Glomerular endothelial cell (primary cell): ENCODE measurements at regions not wholly inside any gene's neighbourhood (a gene's known extent, or its start where the extent isn't known, plus 50 kb on each side); places are given as distances from the start of the nearest gene placed in this dataset.
"Not testable (repeated sequence)": the region's sequence is repeated elsewhere in the genome, so short reads cannot be mapped to it uniquely, and the experiment has no call there.

Experiments used
- DNase-seq: peaks from one replicate; pipeline ENCODE4 v3.0.0-alpha.2; 2011; ENCODE audit warnings: low read depth, low spot score; ENCODE audit errors: extremely low read depth

DNA sequence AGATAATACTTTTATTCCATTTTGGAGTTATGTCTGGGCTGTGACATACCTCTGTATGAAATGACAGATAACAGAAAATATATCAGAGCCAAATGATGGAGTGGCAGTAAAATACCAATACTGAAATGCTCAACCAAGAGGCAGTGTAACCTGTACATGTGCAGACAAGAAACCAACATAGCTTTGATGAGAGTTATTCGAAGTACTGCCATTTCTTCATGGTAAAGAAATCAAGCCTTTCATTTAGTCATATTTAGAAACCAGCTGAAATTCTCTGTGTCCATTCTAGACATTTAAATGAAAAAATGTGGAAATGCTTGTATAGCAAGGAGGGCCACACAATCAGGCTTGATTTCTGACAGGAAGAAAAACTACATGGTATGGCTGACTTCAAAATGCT lies 127.1 kb upstream of the PTPRZ1 start:
- DNase-seq: no peak

DNA sequence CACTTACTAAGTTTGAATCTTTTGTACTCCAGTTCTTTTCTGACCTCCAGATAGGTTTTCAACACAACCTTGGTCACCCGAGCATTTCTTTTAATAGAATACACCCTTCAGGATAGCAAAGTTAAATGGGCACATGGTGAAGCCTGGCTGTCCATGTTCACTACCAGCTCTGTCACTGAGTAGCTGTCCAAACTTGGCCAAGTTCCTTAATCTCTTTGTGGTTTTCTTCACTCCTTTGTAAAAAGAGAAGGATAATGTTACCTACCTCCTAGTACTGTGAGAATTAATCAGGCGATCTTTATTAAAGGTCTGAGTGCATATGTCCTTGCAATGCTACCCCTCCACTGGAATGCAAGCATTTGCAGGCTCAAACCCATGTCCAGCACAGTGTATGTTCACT lies 128.1 kb upstream of the PTPRZ1 start:
- DNase-seq: no peak

DNA sequence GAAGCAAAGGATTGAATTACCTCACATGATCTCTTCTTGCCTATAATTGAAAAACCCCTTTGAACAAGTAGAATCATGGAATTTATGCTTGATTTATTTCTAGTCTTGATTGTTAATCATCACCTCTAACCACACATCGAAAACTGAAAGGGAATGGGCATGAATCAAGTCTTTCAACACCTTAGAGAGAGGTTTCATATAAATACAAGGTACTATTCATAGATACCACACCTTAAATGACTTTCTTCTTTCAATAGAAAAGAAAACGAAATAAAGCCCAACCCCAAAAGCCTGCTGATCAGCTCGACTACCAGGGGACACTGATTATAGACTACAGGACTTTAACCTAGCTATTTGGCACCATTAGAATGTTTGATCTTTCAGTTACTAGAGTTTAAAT lies 128.6 kb upstream of the PTPRZ1 start:
- DNase-seq: no peak

DNA sequence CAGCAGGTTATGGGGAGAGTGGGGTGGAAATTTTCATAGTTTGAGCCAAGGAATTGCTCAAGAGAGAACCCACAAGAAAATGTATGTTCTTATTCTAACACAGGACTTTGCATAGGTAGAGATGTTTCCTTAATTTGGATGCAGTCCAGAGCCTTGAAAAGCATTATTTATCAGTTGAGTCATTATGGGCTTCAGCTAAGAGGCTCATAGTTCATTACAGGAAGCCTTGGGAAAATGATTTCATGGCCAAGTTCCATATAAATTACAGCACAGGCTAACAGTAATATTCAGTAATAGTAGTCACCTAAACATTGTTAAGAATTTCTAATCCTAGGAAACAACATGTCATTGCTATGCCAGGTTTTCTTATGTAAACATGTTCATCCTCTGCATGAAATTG lies 131.1 kb upstream of the PTPRZ1 start:
- no peak for DNase-seq

DNA sequence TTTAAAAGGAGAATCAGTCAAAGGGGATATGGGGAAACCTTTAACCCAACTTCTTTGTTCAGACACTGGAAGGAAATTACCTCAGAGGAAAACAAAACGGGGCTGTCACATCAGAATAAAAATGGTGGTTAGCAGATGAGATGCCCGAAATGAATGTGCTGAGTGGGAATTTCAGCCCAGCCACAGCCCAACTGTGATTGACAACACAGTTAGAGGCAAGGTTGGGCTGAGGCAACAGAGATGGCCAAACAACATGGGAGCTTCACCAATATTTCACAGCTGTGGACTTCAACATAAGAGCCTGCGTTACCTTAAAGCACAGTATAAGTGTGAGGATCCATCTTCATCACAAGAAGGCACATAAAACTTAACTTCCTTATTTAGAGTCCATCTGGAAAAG lies 133.5 kb upstream of the PTPRZ1 start:
- no peak for DNase-seq

DNA sequence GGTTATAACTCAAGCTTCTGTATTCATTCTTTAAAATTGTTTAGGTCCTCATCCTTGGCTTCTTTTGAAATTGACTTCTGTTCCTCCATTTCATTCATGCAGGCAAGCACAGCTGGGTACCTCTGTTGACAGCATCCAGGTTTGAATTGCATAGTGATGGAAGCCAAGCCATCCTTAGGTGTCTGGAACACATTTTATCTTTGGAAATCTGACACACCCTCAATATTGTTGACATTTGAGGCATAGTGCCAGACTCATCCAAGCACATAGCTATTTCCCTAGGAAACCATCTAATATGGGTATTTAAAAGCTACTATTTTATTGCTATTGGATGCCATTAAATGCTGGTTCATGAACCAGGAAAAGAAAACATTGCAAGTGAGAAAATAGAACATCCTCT lies 142.1 kb upstream of the PTPRZ1 start:
- DNase-seq: no peak

DNA sequence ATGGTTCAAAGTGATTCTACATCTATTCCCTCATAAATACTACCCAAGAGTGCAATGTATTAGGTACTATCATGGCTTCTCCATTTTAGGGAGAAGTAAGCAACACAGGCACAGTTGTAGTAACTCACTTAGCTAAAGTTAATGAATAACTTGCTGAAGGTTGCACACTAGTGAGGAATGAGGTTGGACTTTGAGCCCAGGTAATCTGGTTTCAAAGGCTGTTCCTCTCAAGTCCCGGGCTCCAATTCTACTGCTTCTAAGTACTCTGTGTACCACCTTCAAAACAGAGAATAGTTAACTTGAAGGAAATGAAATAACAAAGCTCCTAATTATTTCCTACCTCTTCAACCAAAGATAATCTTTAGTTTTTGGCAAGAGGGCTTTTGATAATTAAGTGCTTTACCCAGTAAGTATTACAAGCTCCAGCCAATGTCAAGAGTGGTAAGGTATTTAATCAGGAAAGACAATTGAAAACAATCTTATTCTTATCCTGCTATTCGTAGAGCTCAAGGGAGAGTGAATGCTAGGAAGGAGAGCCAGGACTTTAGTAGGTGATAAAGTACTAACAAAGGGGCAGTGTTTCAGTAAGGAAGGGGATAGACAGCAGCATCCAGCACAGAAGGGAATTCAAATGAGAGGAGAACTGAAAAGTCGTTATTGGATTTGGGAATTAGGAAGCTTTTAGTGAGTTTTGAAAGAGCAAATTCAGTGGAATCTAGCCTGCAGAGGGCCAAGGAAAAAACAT lies 158.2 kb upstream of the PTPRZ1 start:
- no peak for DNase-seq

DNA sequence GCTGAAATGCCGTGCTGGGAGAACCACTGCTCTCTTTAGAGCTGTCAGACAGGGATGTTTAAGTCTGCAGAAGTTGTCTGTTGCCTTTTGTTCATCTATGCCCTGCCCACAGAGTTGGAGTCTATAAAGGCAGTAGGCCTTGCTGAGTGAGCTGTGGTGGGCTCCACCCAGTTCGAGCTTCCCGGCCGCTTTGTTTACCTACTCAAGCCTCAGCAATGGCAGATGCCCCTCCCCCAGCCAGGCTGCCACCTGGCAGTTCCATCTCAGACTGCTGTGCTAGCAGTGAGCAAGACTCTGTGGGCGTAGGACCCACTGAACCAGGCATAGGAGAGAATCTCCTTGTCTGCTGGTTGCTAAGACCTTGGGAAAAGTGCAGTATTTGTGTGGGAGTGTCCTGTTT lies 160.0 kb upstream of the PTPRZ1 start:
- DNase-seq: not testable (repeated sequence)

DNA sequence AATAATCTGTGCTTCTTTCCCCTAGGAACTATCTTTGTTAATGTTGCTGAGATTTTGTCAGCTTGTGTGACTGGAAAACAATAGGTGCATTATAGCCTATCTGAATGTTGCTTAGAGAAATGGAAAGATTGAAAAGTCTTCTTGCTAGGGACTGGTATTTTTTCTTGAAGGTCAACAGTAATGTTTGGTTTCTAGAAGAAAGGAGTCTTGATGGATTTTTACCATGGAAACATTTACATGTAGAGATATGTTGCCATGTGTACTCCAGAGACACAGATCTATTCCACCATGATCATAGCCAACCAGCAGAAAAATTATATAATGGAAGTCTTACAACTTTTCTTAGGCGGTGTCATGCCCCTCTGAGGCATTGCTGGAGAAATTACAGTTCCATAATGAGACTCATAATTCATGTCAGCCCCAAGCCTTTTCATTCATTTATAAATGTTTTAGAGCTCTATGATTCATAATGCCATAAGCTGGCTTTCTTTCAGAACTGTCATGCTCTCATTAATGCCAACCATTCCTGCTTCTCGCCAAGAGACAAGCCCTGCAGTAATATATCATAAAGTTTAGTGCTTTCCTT lies 175.1 kb upstream of the PTPRZ1 start:
- DNase-seq: no peak

DNA sequence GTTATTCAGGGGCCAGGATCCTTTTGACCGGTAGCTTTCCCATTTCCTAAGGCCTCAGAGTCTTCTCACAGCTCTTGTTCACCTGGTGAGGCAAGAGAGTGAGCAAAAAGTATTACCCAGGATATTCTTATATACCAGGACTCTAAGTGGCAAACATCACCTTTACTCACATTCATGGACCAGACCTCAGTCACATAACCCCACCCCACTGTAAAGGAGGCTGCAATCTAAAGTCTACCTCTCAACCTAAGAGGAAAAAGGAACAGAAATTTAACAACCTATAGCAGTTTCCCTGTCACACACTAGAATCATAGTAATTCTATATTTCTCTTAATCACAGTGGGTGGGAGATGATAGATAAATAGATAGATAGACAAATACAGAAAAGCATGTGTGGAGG lies 176.0 kb upstream of the PTPRZ1 start:
- no peak for DNase-seq

DNA sequence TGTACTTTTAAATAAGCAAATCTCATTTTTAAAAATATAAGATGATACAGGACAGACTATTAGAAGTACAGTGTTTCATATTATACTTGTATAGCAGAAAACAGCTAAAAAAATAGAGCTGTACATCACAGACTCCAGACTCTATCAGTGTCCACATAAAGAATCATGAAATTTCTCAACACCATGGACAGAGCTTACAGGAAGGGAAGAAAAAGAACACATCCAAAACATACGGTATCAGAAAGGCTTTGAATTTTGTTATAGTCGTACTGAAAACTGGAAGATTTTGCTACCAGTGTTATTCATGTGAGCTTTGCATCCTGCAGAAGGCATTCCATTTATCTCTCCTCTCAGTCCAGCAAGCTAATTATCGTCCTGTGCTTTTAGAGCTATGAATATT lies 183.2 kb upstream of the PTPRZ1 start:
- DNase-seq: no peak

DNA sequence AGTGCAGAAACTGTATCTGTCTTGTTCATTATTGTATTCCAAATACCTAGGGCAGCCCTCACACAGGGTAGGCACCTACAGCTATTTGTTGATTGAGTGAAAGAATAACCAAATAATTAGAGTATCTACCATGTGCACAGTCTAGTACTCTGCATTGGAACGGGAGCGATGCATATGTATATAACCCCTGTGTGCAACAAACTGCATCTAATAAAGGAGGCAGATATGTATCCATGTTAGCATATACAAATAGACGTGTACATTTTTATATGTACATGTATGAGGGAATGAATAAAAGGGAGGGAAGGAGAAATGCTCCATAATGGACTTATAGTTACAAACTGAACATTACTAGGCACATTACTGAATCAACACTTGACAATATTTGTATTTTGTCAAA lies 191.3 kb upstream of the PTPRZ1 start:
- DNase-seq: no peak

DNA sequence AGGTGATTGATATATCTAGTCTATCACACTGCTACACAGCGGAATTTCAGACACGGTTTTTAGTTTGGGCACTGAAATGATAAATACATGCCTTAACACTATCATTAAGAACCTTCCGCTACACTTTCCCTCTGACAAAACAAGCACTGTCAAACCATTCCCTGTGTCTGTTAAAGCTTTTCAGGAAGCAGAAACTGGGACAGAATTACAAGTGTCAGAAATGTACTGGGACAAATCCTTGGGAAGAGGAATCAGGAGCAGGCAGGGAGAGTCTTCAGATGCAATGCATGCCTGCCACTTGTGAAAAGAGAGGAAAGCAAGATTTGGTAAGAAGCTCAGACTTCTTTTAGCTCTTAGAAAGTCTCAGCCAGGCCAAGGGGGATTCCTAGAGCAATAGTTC lies 196.8 kb upstream of the PTPRZ1 start:
- DNase-seq: no peak

DNA sequence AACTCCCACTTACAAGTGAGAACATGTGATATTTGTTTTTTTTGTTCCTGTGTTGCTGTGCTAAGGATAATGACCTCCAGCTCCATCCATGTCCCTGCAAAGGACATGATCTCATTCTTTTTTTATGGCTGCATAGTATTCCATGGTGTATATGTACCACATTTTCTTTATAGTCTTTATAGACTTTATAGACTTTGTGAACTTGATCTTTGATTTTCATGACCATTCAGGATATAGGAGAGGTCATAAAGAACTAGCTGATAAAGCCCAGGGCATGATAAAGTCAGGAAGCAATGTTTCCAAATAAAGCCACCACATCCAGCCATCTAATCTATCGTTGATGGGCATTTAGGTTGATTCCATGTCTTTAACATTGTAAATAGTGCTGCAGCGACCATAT lies 198.5 kb upstream of the PTPRZ1 start:
- not testable (repeated sequence) for DNase-seq

DNA sequence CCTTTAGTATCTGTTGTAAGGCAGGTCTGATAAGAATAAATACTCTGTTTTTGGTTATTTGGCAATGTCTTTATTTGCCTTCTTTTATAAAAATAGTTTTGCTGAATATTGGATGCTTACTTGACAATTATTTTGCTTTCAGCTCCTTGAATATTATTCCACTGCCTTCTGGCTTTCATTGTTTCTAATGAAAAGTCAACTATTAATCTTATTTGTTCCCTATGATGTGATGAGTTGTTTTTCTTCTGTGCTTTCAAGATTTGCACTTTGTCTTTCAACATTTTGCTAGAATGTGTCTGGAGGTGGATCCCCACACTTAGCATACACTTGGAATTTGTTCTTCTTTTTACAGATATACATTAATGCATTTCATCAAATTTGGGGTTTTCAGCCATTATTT lies 203.8 kb upstream of the PTPRZ1 start:
- no peak for DNase-seq

DNA sequence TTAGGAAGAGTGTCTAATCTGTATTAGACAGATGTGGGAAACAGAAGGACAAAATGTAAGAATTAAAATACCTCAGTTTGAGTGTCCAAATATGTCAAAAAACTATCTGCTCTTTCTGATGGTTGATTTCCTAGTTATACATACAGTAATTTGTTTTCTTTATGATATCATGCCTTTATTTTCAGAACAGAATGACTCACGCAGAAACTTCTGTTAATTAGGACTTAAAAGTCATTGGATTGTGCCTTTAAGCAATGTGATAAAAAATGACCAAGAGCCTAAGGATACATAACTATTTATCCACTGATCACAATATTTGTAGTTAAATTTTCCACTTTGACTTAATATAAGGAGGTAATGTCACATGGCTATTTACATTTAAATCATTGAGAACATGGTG lies 206.7 kb upstream of the PTPRZ1 start:
- DNase-seq: no peak

DNA sequence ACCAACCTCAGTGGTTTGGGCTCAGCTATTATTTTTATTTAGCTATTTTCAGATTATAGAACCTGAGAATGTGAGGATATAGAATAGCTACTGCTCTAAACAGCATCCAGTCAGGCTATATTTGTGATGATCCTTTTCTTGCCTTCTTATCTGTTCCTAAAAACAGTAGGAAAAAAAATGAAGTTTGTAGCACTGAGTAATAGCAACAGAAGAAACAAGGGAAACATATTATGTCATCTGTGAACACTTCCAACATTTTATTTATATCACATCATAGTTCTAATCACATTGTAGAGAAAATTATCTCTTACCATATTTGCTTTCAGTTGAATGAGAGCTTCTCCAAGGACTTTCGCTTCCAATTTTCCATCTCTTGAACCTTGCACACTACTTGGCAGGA lies 229.6 kb upstream of the PTPRZ1 start:
- no peak for DNase-seq

DNA sequence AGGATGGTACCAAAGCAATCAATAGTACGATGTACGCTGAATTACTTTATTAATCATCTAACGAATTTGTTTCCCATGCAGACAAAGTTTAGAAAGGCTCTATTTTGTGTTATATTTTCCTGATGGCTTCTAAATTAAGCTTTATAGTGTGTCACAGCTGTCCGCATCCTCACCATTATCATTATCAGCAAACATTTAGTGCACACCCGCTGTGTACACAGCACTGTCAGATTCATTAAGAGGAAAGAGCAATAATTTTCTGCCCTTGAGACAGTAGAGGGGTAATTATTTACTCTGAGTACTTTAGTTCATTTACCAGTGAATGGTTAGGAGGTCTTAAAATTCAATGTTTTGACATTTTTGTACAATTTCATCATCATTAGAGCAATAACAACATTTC lies 233.3 kb upstream of the PTPRZ1 start:
- DNase-seq: no peak

DNA sequence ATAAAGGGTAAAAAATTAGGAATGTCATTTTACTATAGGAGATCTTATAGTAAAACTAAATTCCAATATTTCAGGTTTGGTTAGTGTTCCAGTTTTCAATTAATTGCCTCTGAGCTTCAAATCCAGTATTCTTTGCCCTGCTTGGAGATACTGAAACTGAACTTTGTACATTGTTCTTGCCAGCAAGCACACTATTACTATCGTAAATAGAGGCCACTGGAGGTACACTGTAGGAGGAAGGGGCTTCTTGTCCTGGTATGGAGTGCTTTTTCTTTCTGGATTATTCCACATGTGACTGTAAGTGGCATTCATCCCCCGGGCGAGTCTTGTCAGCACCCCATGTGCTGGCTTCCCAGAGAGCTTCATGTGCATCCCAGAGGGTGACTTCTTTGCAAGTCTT lies 234.7 kb upstream of the PTPRZ1 start:
- DNase-seq: no peak

DNA sequence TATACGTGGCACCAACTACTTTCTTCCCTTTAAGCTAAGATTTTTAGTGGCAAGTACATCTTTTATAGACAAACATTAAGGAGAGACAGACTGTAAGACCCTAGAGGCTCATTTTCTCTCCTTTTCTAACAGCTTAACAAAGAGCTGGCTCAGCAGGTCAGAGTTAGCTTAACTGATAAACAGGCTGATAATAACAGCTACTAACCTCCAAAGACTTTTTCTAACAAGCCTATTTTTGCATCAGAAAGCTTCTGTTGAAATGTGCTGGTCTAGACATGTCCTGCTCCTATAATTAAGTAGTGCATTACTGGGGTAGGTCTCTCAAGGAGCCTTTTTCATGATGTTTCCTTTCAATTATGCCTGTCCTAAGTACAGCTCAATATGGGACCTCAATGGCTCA lies 238.2 kb upstream of the FAM3C start:
- no peak for DNase-seq

DNA sequence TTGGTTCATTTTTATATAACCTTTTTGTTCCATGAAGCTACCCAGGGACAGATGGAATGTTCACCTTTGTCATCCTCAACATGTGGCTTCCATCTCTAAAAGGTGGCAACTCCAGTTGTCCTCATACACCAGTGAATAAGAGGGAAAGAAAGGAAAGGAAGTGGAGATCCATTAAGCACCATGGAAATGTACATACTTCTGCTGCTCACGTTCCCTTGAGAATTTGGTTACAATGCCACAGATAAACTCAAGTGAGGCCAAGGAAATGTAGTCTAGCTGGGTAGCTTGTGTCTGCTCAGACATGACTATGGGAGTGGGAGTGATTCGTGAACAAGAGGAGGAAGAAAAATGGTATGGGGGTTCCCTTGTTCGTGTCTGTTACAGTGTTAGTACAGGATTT lies 237.1 kb upstream of the FAM3C start:
- no peak for DNase-seq

DNA sequence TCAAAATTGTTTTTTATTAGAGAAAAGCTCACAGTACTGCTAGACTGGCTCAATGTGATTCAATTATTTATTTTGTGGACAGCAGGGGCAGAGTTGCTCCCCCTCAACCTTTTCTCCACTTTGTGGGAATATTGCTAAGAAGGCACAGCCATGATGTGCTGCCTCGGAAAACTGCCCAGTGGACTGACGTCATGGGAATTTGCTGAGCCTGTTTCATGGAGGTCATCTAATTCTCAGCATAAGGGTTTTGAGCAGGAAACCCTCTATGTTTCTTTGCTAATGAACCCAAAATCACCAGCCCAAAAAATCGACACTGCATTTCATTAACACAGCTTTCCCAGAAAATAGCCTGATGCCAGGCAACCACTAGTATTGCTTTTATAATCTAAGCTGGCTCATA lies 228.8 kb upstream of the FAM3C start:
- DNase-seq: no peak
